ENCODE measurements at regions not wholly inside any gene's neighbourhood (a gene's known extent, or its start where the extent isn't known, plus 50 kb on each side); places are given as distances from the start of the nearest gene placed in this dataset.
A peak's percentile ranks its signal among the peaks of the same experiment; 100 is the strongest.
"Not testable (repeated sequence)": the region's sequence is repeated elsewhere in the genome, so short reads cannot be mapped to it uniquely, and the experiment has no call there.

- no peaks in the 10 kb centered on the region for H3K27me3 ChIP-seq
- H3K9me3 ChIP-seq = no peaks in the 10 kb centered on the region
- no peak for DNase-seq
- no peaks in the 10 kb centered on the region for H3K36me3 ChIP-seq
- H3K4me3 ChIP-seq = no peak overlapping the region
Measured at GRCh38 chr1:222202831-222203230, 345.1 kb downstream of the HHIPL2 start.

GRCh38 chr1:222196736-222197135 is 351.2 kb downstream of the HHIPL2 start:
- no peak for DNase-seq
- Histone ChIP-seq H3K9me3 (no peaks in the 10 kb centered on the region), H3K36me3 (no peaks in the 10 kb centered on the region), H3K4me3 (no peak overlapping the region), H3K27me3 (no peaks in the 10 kb centered on the region)

GRCh38 chr1:222196288-222196687 is 351.6 kb downstream of the HHIPL2 start:
- Histone ChIP-seq H3K36me3 (no peaks in the 10 kb centered on the region), H3K9me3 (no peaks in the 10 kb centered on the region), H3K27me3 (no peaks in the 10 kb centered on the region)

GRCh38 chr1:222195857-222196256 is 352.0 kb downstream of the HHIPL2 start:
- H3K4me3 ChIP-seq = no peak overlapping the region
- DNase-seq = no peak
- H3K27me3 ChIP-seq = no peaks in the 10 kb centered on the region

More at GRCh38 chr1:222196288-222196687, 351.6 kb downstream of the HHIPL2 start:
- H3K4me3 ChIP-seq = no peak overlapping the region
- DNase-seq = no peak

GRCh38 chr1:222189218-222189617 is 358.7 kb downstream of the HHIPL2 start:
- no peak for DNase-seq
- no peaks in the 10 kb centered on the region for H3K27me3 ChIP-seq
- no peaks in the 10 kb centered on the region for H3K9me3 ChIP-seq

More at GRCh38 chr1:222195857-222196256, 352.0 kb downstream of the HHIPL2 start:
- H3K36me3 ChIP-seq = no peaks in the 10 kb centered on the region
- no peaks in the 10 kb centered on the region for H3K9me3 ChIP-seq

GRCh38 chr1:222187566-222188332 is 360.2 kb downstream of the HHIPL2 start:
- no peak overlapping the region for H3K4me3 ChIP-seq
- no peaks in the 10 kb centered on the region for H3K36me3 ChIP-seq
- H3K9me3 ChIP-seq = no peaks in the 10 kb centered on the region
- no peaks in the 10 kb centered on the region for H3K27me3 ChIP-seq
- DNase-seq = no peak

More at GRCh38 chr1:222189218-222189617, 358.7 kb downstream of the HHIPL2 start:
- no peak overlapping the region for H3K4me3 ChIP-seq
- no peaks in the 10 kb centered on the region for H3K36me3 ChIP-seq

- Histone ChIP-seq H3K9me3 (no peaks in the 10 kb centered on the region), H3K27me3 (no peaks in the 10 kb centered on the region), H3K36me3 (no peaks in the 10 kb centered on the region), H3K4me3 (no peak overlapping the region)
- DNase-seq = no peak
Measured at GRCh38 chr1:222182641-222183040, 365.3 kb downstream of the HHIPL2 start.

- H3K27me3 ChIP-seq = no peaks in the 10 kb centered on the region
- no peak overlapping the region for H3K4me3 ChIP-seq
- H3K9me3 ChIP-seq = peaks cover 2% of the 10 kb centered on the region; the same call in 1 of the 2 replicates
- no peaks in the 10 kb centered on the region for H3K36me3 ChIP-seq
- DNase-seq = no peak
Measured at GRCh38 chr1:222181191-222181590, 366.7 kb downstream of the HHIPL2 start.

- H3K9me3 ChIP-seq, DNase-seq, H3K4me3 ChIP-seq, H3K36me3 ChIP-seq, H3K27me3 ChIP-seq: not testable (repeated sequence)
Measured at GRCh38 chr1:222177496-222177895, 370.4 kb downstream of the HHIPL2 start.

GRCh38 chr1:222171005-222171404 is 376.9 kb downstream of the HHIPL2 start:
- no peaks in the 10 kb centered on the region for H3K36me3 ChIP-seq
- no peak for DNase-seq
- H3K4me3 ChIP-seq = no peak overlapping the region
- H3K27me3 ChIP-seq = no peaks in the 10 kb centered on the region
- H3K9me3 ChIP-seq = peaks cover 9% of the 10 kb centered on the region

- no peaks in the 10 kb centered on the region for H3K27me3 ChIP-seq
- peaks cover 8% of the 10 kb centered on the region for H3K9me3 ChIP-seq
- no peak for DNase-seq
- H3K4me3 ChIP-seq = no peak overlapping the region
- no peaks in the 10 kb centered on the region for H3K36me3 ChIP-seq
Measured at GRCh38 chr1:222168621-222169020, 379.3 kb downstream of the HHIPL2 start.

GRCh38 chr1:222167896-222168295 is 380.0 kb downstream of the HHIPL2 start:
- H3K36me3 ChIP-seq = no peaks in the 10 kb centered on the region
- peaks cover 8% of the 10 kb centered on the region for H3K9me3 ChIP-seq
- H3K27me3 ChIP-seq = no peaks in the 10 kb centered on the region
- no peak overlapping the region for H3K4me3 ChIP-seq
- no peak for DNase-seq

GRCh38 chr1:222167111-222167510 is 380.8 kb downstream of the HHIPL2 start:
- peaks cover 8% of the 10 kb centered on the region for H3K9me3 ChIP-seq
- DNase-seq = peak; percentile 84
- H3K36me3 ChIP-seq = no peaks in the 10 kb centered on the region
- no peak overlapping the region for H3K4me3 ChIP-seq
- H3K27me3 ChIP-seq = no peaks in the 10 kb centered on the region

- Histone ChIP-seq H3K9me3 (peaks cover 6% of the 10 kb centered on the region), H3K27me3 (no peaks in the 10 kb centered on the region), H3K36me3 (no peaks in the 10 kb centered on the region), H3K4me3 (no peak overlapping the region)
- DNase-seq = no peak
Measured at GRCh38 chr1:222165629-222166028, 382.3 kb downstream of the HHIPL2 start.

- no peaks in the 10 kb centered on the region for H3K9me3 ChIP-seq
- H3K4me3 ChIP-seq = no peak overlapping the region
- no peaks in the 10 kb centered on the region for H3K36me3 ChIP-seq
- no peaks in the 10 kb centered on the region for H3K27me3 ChIP-seq
- DNase-seq = no peak
Measured at GRCh38 chr1:222163895-222164294, 384.0 kb downstream of the HHIPL2 start.

GRCh38 chr1:222161676-222162075 is 386.2 kb downstream of the HHIPL2 start:
- Histone ChIP-seq H3K4me3 (no peak overlapping the region), H3K36me3 (no peaks in the 10 kb centered on the region), H3K27me3 (no peaks in the 10 kb centered on the region), H3K9me3 (no peaks in the 10 kb centered on the region)
- no peak for DNase-seq

- DNase-seq = no peak
- Histone ChIP-seq H3K36me3 (no peaks in the 10 kb centered on the region), H3K4me3 (no peak overlapping the region), H3K27me3 (no peaks in the 10 kb centered on the region), H3K9me3 (no peaks in the 10 kb centered on the region)
Measured at GRCh38 chr1:222157612-222158011, 390.3 kb downstream of the HHIPL2 start.

- Histone ChIP-seq H3K9me3 (no peaks in the 10 kb centered on the region), H3K27me3 (no peaks in the 10 kb centered on the region), H3K36me3 (no peaks in the 10 kb centered on the region), H3K4me3 (no peak overlapping the region)
- DNase-seq = no peak
Measured at GRCh38 chr1:222140206-222140605, 398.3 kb upstream of the DUSP10 start.
